K562 (cell line): ENCODE measurements at regions not wholly inside any gene's neighbourhood (a gene's known extent, or its start where the extent isn't known, plus 50 kb on each side); places are given as distances from the start of the nearest gene placed in this dataset.

ENCODE experiments used
- ETV6 ChIP-seq, 3 experiments: fragments of 150-350 bp in 1 of 3; sonication (generic) in 1 of 3; formaldehyde crosslinking in 1 of 3; IDR thresholded peaks; 2 replicates each; pipeline versions ENCODE4 v1.6.1 to v1.8.0; 2014 to 2022; ENCODE audit warnings: borderline replicate concordance in 2 of 3, low read depth in 2 of 3, antibody characterized with exemption in 1 of 3, low read length in 1 of 3, mild to moderate bottlenecking in 1 of 3, missing genetic modification reagents in 1 of 3
- FOXP4 ChIP-seq: sonication (generic); formaldehyde crosslinking; IDR thresholded peaks from 2 replicates; pipeline ENCODE4 v1.8.0; 2022; ENCODE audit warnings: mild to moderate bottlenecking, missing genetic modification reagents, borderline replicate concordance

- TF ChIP-seq ETV6 (IDR thresholded peaks at IDR 0.05; ENCODE audit: borderline replicate concordance in 1 of 2, low read depth in 2 of 2, low read length in 1 of 2), result no peak
- no peak for TF ChIP-seq ETV6 (CRISPR knock-in tag; IDR thresholded peaks at IDR 0.05; ENCODE audit: borderline replicate concordance)
- no peak for TF ChIP-seq FOXP4 (CRISPR knock-in tag)
Measured at GRCh38 chr13:112249644-112250610, 126.2 kb upstream of the SPACA7 start.
